ENCODE measurements at regions not wholly inside any gene's neighbourhood (a gene's known extent, or its start where the extent isn't known, plus 50 kb on each side); places are given as distances from the start of the nearest gene placed in this dataset.

DNA sequence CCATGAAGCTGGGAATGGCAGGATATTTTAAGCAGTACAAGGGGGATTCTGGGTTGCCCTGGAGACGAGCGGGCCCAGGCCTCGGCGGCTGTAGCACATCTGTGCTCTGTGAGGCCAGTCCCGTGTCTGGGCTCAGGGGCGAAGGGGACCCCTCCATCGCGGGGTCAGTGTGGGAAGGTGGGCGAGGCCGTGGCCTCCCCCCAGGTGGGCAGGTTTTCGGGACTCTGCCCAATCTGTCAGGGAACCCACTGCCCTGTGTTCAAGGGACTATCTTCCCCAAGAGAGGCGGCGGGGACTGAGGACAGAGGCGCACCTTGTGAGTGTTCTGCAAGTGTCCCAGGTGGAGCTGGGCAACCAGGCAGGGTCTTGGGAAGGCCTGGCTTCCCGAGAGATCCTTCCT, 336.6 kb downstream of the CTTN start:
- Histone ChIP-seq H3K4me1 (ENCODE audit: control insufficient read depth, insufficient read depth, low read length) (no peaks in the 10 kb centered on the region), H3K27me3 (ENCODE audit: control insufficient read depth in 1 of 2, insufficient read depth in 2 of 2, low read length in 2 of 2) (no peaks in the 10 kb centered on the region), H3K9me3 (ENCODE audit: control insufficient read depth in 2 of 2, low read length in 2 of 2) (no peaks in the 10 kb centered on the region), H3K27ac (ENCODE audit: low read length) (no peak overlapping the region), H3K4me3 (ENCODE audit: low read length in 2 of 2) (no peak overlapping the region), H3K36me3 (ENCODE audit: control insufficient read depth in 2 of 2, insufficient read depth in 2 of 2, low read length in 2 of 2) (no peaks in the 10 kb centered on the region), H3K9ac (ENCODE audit: low read length in 2 of 2) (no peak overlapping the region)

DNA sequence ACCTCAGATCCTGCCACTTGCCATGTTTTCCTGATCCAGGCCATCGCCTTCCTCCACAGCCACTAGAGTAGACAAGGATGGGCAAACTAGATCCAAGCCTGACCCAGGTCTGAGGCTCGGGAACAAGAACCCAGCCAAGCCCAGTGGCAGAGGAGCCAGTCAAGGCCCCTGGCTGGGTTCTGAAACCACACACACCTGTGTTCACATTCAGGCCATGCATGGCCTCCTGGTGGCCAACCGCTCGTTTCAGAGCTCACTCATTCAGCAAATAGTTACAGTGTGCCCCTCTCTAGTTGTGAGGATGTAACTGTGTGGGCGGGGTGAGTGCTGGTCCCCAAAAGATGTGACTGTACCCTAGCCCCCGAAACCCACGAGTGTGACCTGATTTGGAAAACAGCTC, 337.6 kb downstream of the CTTN start:
- H3K36me3 ChIP-seq (ENCODE audit: control insufficient read depth in 2 of 2, insufficient read depth in 2 of 2, low read length in 2 of 2): no peaks in the 10 kb centered on the region
- no peak overlapping the region for H3K27ac ChIP-seq (ENCODE audit: low read length)
- H3K9me3 ChIP-seq (ENCODE audit: control insufficient read depth in 2 of 2, low read length in 2 of 2): no peaks in the 10 kb centered on the region
- no peaks in the 10 kb centered on the region for H3K4me1 ChIP-seq (ENCODE audit: control insufficient read depth, insufficient read depth, low read length)
- no peak overlapping the region for H3K4me3 ChIP-seq (ENCODE audit: low read length in 2 of 2)
- H3K9ac ChIP-seq (ENCODE audit: low read length in 2 of 2): no peak overlapping the region
- no peaks in the 10 kb centered on the region for H3K27me3 ChIP-seq (ENCODE audit: control insufficient read depth in 1 of 2, insufficient read depth in 2 of 2, low read length in 2 of 2)

DNA sequence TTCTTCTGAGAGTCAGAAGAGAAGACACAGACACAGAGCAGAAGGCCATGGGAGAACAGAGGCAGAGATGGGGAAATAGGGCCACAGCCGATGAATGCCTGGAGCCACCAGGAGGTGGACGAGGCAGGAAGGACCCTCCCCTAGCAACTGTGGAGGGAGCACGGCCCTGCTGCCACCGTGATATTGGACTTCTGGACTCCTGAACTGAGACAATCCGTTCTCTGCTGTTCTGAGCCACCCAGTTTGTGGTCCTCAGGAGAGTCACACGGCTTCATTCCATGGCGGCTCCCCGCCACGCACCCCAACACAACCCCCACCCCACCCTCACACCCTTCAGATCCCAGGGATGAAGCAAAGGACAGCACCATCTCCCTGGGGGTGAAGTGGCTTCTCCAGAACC, 338.1 kb downstream of the CTTN start:
- H3K36me3 ChIP-seq (ENCODE audit: control insufficient read depth in 2 of 2, insufficient read depth in 2 of 2, low read length in 2 of 2): no peaks in the 10 kb centered on the region
- no peaks in the 10 kb centered on the region for H3K27me3 ChIP-seq (ENCODE audit: control insufficient read depth in 1 of 2, insufficient read depth in 2 of 2, low read length in 2 of 2)
- no peaks in the 10 kb centered on the region for H3K4me1 ChIP-seq (ENCODE audit: control insufficient read depth, insufficient read depth, low read length)
- no peak overlapping the region for H3K4me3 ChIP-seq (ENCODE audit: low read length in 2 of 2)
- H3K9me3 ChIP-seq (ENCODE audit: control insufficient read depth in 2 of 2, low read length in 2 of 2): no peaks in the 10 kb centered on the region
- H3K27ac ChIP-seq (ENCODE audit: low read length): no peak overlapping the region
- H3K9ac ChIP-seq (ENCODE audit: low read length in 2 of 2): no peak overlapping the region

DNA sequence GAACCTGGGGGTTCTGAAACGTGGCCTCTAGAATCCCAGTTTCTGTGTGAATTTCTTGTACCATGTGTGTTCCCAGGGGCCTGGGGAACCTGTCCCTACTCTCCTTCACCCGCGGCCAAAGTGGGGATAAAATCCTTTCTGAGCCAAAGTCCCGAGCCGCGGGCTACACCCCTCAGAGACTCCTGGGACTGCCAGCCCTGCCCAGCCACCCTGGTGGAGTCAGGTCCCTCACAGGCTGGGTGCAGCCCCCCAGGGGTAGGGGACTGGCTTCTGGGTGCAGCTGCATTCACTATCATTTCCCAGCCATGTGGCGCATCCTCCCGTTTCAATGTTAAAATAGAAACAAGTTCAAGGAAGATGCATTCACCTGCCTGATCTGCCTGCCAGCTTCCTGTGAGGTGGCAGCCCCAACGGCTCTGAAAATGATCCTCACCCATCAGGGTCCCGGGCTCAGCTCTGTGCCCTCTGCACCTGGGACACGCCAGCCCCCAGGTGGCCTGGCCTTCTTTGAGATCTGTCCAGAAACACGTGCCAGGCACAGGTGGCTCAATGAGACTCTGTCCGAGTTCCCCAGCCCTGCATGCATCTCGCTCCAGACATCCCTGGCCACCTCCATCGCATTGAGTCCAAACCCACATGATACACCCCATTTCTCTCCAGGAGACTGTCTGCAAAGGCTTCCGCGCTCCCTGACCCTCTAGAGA, 338.8 kb downstream of the CTTN start:
- no peak overlapping the region for H3K9ac ChIP-seq (ENCODE audit: low read length in 2 of 2)
- no peaks in the 10 kb centered on the region for H3K36me3 ChIP-seq (ENCODE audit: control insufficient read depth in 2 of 2, insufficient read depth in 2 of 2, low read length in 2 of 2)
- H3K27me3 ChIP-seq (ENCODE audit: control insufficient read depth in 1 of 2, insufficient read depth in 2 of 2, low read length in 2 of 2): no peaks in the 10 kb centered on the region
- H3K4me1 ChIP-seq (ENCODE audit: control insufficient read depth, insufficient read depth, low read length): no peaks in the 10 kb centered on the region
- no peaks in the 10 kb centered on the region for H3K9me3 ChIP-seq (ENCODE audit: control insufficient read depth in 2 of 2, low read length in 2 of 2)
- H3K27ac ChIP-seq (ENCODE audit: low read length): no peak overlapping the region
- no peak overlapping the region for H3K4me3 ChIP-seq (ENCODE audit: low read length in 2 of 2)

DNA sequence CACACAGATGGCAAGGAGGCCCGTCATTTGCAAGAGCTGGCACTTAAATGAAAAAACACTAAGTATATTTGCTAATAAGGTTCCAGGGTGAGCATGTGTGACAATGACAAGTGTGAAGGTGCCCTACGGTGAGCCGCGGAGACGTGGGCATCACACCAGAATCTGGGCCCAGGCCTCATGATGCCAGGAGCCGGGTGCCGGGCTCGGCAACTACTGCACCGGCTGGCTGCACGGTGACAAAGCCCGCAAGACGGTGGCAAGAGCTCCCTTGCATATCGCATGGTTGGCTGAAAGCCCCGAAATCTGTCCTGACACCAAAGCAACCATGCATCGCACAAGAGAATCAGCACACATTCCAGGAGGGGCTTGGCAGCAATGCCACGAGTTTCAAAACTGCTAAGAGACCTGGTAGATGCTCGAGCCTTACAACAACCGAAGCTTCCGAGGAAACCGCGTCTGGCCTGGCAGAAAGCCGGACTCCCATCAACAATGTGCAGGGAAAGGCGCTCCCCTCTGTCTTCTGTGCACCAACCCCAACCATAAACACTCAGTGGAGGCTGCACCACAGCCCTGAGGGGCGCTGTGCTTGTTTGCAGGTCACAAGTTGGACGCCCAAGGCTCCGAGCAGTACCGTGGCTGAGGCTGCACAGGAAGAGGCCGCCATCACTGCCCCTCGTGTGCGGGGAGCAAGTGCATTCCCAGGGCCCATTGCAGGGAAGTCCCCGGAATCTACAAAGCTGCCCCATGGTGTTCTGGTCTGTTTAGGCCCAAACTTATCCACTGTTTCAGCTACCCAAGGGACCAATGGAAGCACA, 339.7 kb downstream of the CTTN start:
- no peak overlapping the region for H3K9ac ChIP-seq (ENCODE audit: low read length in 2 of 2)
- no peaks in the 10 kb centered on the region for H3K9me3 ChIP-seq (ENCODE audit: control insufficient read depth in 2 of 2, low read length in 2 of 2)
- H3K36me3 ChIP-seq (ENCODE audit: control insufficient read depth in 2 of 2, insufficient read depth in 2 of 2, low read length in 2 of 2): no peaks in the 10 kb centered on the region
- no peak overlapping the region for H3K27ac ChIP-seq (ENCODE audit: low read length)
- no peaks in the 10 kb centered on the region for H3K27me3 ChIP-seq (ENCODE audit: control insufficient read depth in 1 of 2, insufficient read depth in 2 of 2, low read length in 2 of 2)
- no peaks in the 10 kb centered on the region for H3K4me1 ChIP-seq (ENCODE audit: control insufficient read depth, insufficient read depth, low read length)
- H3K4me3 ChIP-seq (ENCODE audit: low read length in 2 of 2): no peak overlapping the region

DNA sequence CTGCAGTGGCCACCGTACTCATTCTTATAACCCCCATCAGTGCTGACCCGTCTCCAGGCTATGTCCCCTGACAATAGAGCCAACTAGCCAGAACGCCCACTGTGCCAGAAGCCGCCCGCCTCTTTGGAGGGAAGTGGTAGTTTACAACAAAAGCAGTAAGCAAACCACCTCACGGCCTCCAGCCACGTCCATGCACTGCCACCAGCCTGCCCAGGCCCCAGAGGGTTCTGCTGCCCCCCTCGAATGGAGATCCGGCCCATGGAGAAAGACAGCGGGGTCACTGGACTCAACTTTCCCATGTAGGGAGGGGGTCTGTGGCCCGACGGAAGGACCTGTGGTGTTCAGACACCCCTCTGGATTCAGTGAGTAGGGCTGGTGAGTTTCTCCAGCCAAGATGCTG, 340.3 kb downstream of the CTTN start:
- Histone ChIP-seq H3K4me1 (ENCODE audit: control insufficient read depth, insufficient read depth, low read length) (no peaks in the 10 kb centered on the region), H3K36me3 (ENCODE audit: control insufficient read depth in 2 of 2, insufficient read depth in 2 of 2, low read length in 2 of 2) (no peaks in the 10 kb centered on the region), H3K9ac (ENCODE audit: low read length in 2 of 2) (no peak overlapping the region), H3K4me3 (ENCODE audit: low read length in 2 of 2) (no peak overlapping the region), H3K27ac (ENCODE audit: low read length) (no peak overlapping the region), H3K27me3 (ENCODE audit: control insufficient read depth in 1 of 2, insufficient read depth in 2 of 2, low read length in 2 of 2) (no peaks in the 10 kb centered on the region), H3K9me3 (ENCODE audit: control insufficient read depth in 2 of 2, low read length in 2 of 2) (no peaks in the 10 kb centered on the region)

DNA sequence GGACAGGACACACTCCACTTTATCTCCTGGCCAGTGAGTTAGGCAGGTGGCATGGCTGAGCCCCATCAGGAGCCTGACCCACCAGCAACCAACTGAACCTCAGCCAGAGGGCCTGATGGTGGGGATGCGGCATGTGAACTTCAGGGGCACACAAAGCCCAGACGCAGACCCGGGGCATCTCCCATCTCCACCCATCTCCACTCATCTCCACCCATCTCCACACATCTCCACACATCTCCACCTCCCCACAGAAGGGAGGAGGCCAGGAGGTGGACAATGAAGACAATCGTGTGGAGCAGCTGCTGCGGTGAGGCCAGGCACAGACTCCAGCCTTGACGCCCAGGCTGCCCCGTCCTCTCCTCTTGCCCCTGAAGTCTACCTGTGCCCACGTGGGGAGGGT, 340.8 kb downstream of the CTTN start:
- H3K4me3 ChIP-seq (ENCODE audit: low read length in 2 of 2): no peak overlapping the region
- no peak overlapping the region for H3K9ac ChIP-seq (ENCODE audit: low read length in 2 of 2)
- H3K4me1 ChIP-seq (ENCODE audit: control insufficient read depth, insufficient read depth, low read length): no peaks in the 10 kb centered on the region
- no peak overlapping the region for H3K27ac ChIP-seq (ENCODE audit: low read length)
- no peaks in the 10 kb centered on the region for H3K9me3 ChIP-seq (ENCODE audit: control insufficient read depth in 2 of 2, low read length in 2 of 2)
- H3K27me3 ChIP-seq (ENCODE audit: control insufficient read depth in 1 of 2, insufficient read depth in 2 of 2, low read length in 2 of 2): no peaks in the 10 kb centered on the region
- H3K36me3 ChIP-seq (ENCODE audit: control insufficient read depth in 2 of 2, insufficient read depth in 2 of 2, low read length in 2 of 2): no peaks in the 10 kb centered on the region

DNA sequence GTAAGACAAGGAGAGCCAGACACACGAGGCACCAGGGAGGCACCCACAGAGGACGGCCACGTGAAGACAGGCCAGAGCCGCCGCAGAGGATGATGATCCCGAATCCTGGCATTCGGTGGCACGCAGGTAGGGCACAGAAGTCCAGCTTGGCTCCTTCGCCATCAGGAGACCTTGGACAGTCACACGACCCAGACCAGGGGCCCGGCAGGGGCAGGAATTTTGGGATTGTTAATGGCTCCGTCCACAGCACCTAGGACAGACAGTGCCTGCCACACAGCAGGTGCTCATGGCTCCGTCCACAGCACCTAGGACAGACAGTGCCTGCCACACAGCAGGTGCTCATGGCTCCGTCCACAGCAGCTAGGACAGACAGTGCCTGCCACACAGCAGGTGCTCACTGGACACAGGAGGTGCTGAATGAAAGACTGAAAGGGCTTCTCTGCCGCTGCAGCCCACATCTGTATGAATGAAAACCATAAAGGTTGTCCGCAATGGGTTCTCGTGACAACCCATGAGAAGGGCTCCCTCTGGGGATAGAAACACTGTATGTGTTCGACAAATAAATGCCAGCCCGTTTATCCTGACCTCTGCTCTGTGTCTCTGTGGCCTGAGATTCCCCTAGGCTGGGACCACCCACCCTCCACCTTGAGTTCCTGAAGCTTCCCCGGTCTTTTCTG, 341.6 kb downstream of the CTTN start:
- H3K9me3 ChIP-seq (ENCODE audit: control insufficient read depth in 2 of 2, low read length in 2 of 2): no peaks in the 10 kb centered on the region
- H3K4me1 ChIP-seq (ENCODE audit: control insufficient read depth, insufficient read depth, low read length): no peaks in the 10 kb centered on the region
- H3K27me3 ChIP-seq (ENCODE audit: control insufficient read depth in 1 of 2, insufficient read depth in 2 of 2, low read length in 2 of 2): no peaks in the 10 kb centered on the region
- H3K27ac ChIP-seq (ENCODE audit: low read length): no peak overlapping the region
- H3K4me3 ChIP-seq (ENCODE audit: low read length in 2 of 2): no peak overlapping the region
- H3K36me3 ChIP-seq (ENCODE audit: control insufficient read depth in 2 of 2, insufficient read depth in 2 of 2, low read length in 2 of 2): no peaks in the 10 kb centered on the region
- H3K9ac ChIP-seq (ENCODE audit: low read length in 2 of 2): no peak overlapping the region

DNA sequence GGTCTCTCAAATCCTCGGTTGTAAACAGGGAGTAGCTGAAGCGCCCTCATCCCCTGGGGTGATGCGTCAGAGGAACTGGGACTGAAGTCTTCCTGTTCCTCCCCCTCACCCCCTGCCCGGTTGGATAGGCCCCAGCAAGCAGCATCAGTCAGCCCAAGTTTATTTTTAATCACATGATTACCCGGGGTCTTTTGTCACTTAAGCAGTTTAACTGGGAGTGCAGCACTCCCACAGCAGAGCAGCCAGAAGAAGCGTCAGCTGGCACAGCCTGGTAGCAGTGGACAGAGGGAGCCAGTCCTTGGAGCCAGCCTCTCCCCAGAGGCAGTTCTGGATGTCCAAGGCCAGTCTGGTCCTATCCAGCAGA, 342.1 kb downstream of the CTTN start:
- no peak overlapping the region for H3K4me3 ChIP-seq (ENCODE audit: low read length in 2 of 2)
- H3K4me1 ChIP-seq (ENCODE audit: control insufficient read depth, insufficient read depth, low read length): no peaks in the 10 kb centered on the region
- no peaks in the 10 kb centered on the region for H3K9me3 ChIP-seq (ENCODE audit: control insufficient read depth in 2 of 2, low read length in 2 of 2)
- no peaks in the 10 kb centered on the region for H3K36me3 ChIP-seq (ENCODE audit: control insufficient read depth in 2 of 2, insufficient read depth in 2 of 2, low read length in 2 of 2)
- no peaks in the 10 kb centered on the region for H3K27me3 ChIP-seq (ENCODE audit: control insufficient read depth in 1 of 2, insufficient read depth in 2 of 2, low read length in 2 of 2)
- H3K27ac ChIP-seq (ENCODE audit: low read length): no peak overlapping the region
- H3K9ac ChIP-seq (ENCODE audit: low read length in 2 of 2): no peak overlapping the region

DNA sequence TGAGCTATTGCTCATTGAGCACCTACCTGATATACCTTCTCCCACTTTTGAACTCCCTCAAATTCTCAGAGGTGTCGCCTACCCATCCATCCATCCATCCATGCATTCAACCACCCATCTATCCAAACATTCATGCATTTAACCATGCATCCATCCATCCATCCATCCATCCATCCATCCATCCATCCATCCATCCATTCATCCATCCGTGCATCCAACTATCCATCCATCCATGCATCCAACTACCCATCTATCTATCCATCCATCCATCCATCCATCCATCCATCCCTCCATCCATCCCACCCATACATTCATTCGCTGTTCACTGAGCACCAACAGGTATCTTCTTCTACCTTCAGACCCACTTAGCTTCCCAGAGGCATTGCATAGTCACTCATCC, 342.8 kb downstream of the CTTN start:
- Histone ChIP-seq H3K4me3 (ENCODE audit: low read length in 2 of 2) (no peak overlapping the region), H3K36me3 (ENCODE audit: control insufficient read depth in 2 of 2, insufficient read depth in 2 of 2, low read length in 2 of 2) (no peaks in the 10 kb centered on the region), H3K4me1 (ENCODE audit: control insufficient read depth, insufficient read depth, low read length) (no peaks in the 10 kb centered on the region), H3K27me3 (ENCODE audit: control insufficient read depth in 1 of 2, insufficient read depth in 2 of 2, low read length in 2 of 2) (no peaks in the 10 kb centered on the region), H3K9me3 (ENCODE audit: control insufficient read depth in 2 of 2, low read length in 2 of 2) (no peaks in the 10 kb centered on the region), H3K27ac (ENCODE audit: low read length) (no peak overlapping the region), H3K9ac (ENCODE audit: low read length in 2 of 2) (no peak overlapping the region)
